HCT116 (cell line): ENCODE measurements at regions not wholly inside any gene's neighbourhood (a gene's known extent, or its start where the extent isn't known, plus 50 kb on each side); places are given as distances from the start of the nearest gene placed in this dataset.

Source experiments
- ATAC-seq: fragments of 200-7000 bp; cut with Tn5 transposase; 2 replicates; pipeline ENCODE4 v1.9.1; 2020; ENCODE audit warnings: mild to moderate bottlenecking, moderate library complexity
- BruUV-seq: library from RNA; stranded (reverse); fragments of 400-500 nt; replicated peaks from 2 replicates; lab custom pipeline; 2021; lab: Mats Ljungman, UMichigan
- CTCF ChIA-PET: fragments of 300-600 bp; sonication (Branson Sonifier 250); formaldehyde crosslinking; loops from one replicate; lab custom pipeline; 2021; ENCODE audit warnings: antibody characterized with exemption; lab: Charles Lee
- POLR2A ChIA-PET: fragments of 300-600, 350-600 bp; sonication (Branson Sonifier 250); formaldehyde crosslinking; loops from one replicate; lab custom pipeline; 2021; ENCODE audit warnings: antibody characterized with exemption; lab: Charles Lee
- RAD21 ChIA-PET, 2 experiments: fragments of 300-600 bp; sonication (Branson Sonifier 250); formaldehyde crosslinking; loops; one replicate each; lab custom pipeline; 2023; ENCODE audit warnings: low total read pairs in 2 of 2; ENCODE audit not compliant: uncharacterized antibody in 2 of 2, unreplicated experiment in 2 of 2, low non-redundant PET in 1 of 2; lab: Charles Lee
- DNase-seq: peaks from one replicate; pipeline ENCODE4 v3.0.0-alpha.2; 2010; ENCODE audit warnings: low read depth, low spot score
- H2AFZ ChIP-seq: fragments of 200-600 bp; shearing (Covaris generic), sonication (generic); 2 replicates; pipeline ENCODE4 v1.6.1; 2017; ENCODE audit warnings: low read depth, mixed run types, mixed read lengths, antibody characterized with exemption, low read length; ENCODE audit not compliant: poor library complexity, severe bottlenecking
- H3K27ac ChIP-seq: 2 replicates; pipeline ENCODE4 v1.5.1; 2012; ENCODE audit warnings: low read depth, low read length
- H3K27me3 ChIP-seq: fragments of 200-600 bp; sonication (generic); 2 replicates; pipeline ENCODE4 v1.6.1; 2016; ENCODE audit warnings: mixed run types, low read length, mixed read lengths; ENCODE audit not compliant: insufficient read depth
- H3K36me3 ChIP-seq, 2 experiments: fragments of 200-500 bp in 1 of 2; fragments of 200-600 bp in 1 of 2; sonication (Bioruptor generic) in 1 of 2; sonication (generic) in 1 of 2; 2 replicates each; pipeline versions ENCODE4 v1.5.1 to v1.6.1; 2014 to 2016; ENCODE audit warnings: low read length in 2 of 2, inconsistent platforms in 1 of 2, mixed read lengths in 1 of 2, mixed run types in 1 of 2; ENCODE audit not compliant: insufficient read depth in 2 of 2, control insufficient read depth in 1 of 2
- H3K4me1 ChIP-seq, 2 experiments: fragments of 200-600 bp in 1 of 2; sonication (generic) in 1 of 2; 2 replicates each; pipeline versions ENCODE4 v1.5.1 to v1.6.1; 2012 to 2017; ENCODE audit warnings: low read length in 2 of 2, inconsistent platforms in 1 of 2, mild to moderate bottlenecking in 1 of 2, mixed read lengths in 1 of 2, mixed run types in 1 of 2, moderate library complexity in 1 of 2; ENCODE audit not compliant: insufficient read depth in 2 of 2, control insufficient read depth in 1 of 2
- H3K4me2 ChIP-seq: fragments of 200-600 bp; sonication (generic); 2 replicates; pipeline ENCODE4 v1.6.1; 2017; ENCODE audit warnings: mixed run types, low read length, mixed read lengths
- H3K4me3 ChIP-seq, 2 experiments: fragments of 200-600 bp in 1 of 2; sonication (generic) in 1 of 2; replicated peaks in 1 of 2; 2 replicates each; pipeline ENCODE4 v1.5.1; 2011 to 2016; ENCODE audit warnings: low read length in 2 of 2, control low read depth in 1 of 2, low read depth in 1 of 2, mild to moderate bottlenecking in 1 of 2, mixed read lengths in 1 of 2, mixed run types in 1 of 2
- H3K79me2 ChIP-seq: fragments of 200-600 bp; sonication (generic); 2 replicates; pipeline ENCODE4 v1.6.1; 2017; ENCODE audit warnings: mild to moderate bottlenecking, mixed run types, low read length, moderate library complexity, mixed read lengths; ENCODE audit not compliant: insufficient read depth
- H3K9ac ChIP-seq: fragments of 200-600 bp; sonication (generic); 2 replicates; pipeline ENCODE4 v1.6.1; 2016; ENCODE audit warnings: low read length, mixed read lengths
- H3K9me2 ChIP-seq: fragments of 200-600 bp; sonication (generic), shearing (Covaris generic); 2 replicates; pipeline ENCODE4 v1.6.1; 2017; ENCODE audit warnings: mixed run types, mild to moderate bottlenecking, moderate library complexity; ENCODE audit not compliant: insufficient read depth
- H3K9me3 ChIP-seq, 2 experiments: fragments of 200-500 bp in 1 of 2; fragments of 200-600 bp in 1 of 2; sonication (Bioruptor generic) in 1 of 2; sonication (generic) in 1 of 2; 2 replicates each; pipeline ENCODE4 v1.6.1; 2014 to 2017; ENCODE audit warnings: low read length in 2 of 2, mixed read lengths in 2 of 2, inconsistent platforms in 1 of 2, low read depth in 1 of 2, mild to moderate bottlenecking in 1 of 2, mixed run types in 1 of 2, moderate library complexity in 1 of 2; ENCODE audit not compliant: control insufficient read depth in 1 of 2, insufficient read depth in 1 of 2
- H4K20me1 ChIP-seq: fragments of 200-600 bp; sonication (generic), shearing (Covaris generic); 2 replicates; pipeline ENCODE4 v1.6.1; 2017; ENCODE audit warnings: mixed run types, mild to moderate bottlenecking, moderate library complexity; ENCODE audit not compliant: insufficient read depth
- ATF3 ChIP-seq: IDR thresholded peaks from 2 replicates; pipeline ENCODE4 v1.6.1; 2012
- CBX3 ChIP-seq: IDR thresholded peaks from 2 replicates; pipeline ENCODE4 v1.6.1; 2012; ENCODE audit warnings: low read depth
- CEBPB ChIP-seq: IDR thresholded peaks from 2 replicates; pipeline ENCODE4 v1.6.1; 2012; ENCODE audit warnings: low read depth
- EGR1 ChIP-seq: IDR thresholded peaks from 2 replicates; pipeline ENCODE4 v1.6.1; 2012; ENCODE audit warnings: low read depth
- ELF1 ChIP-seq: IDR thresholded peaks from 2 replicates; pipeline ENCODE4 v1.6.1; 2012; ENCODE audit warnings: low read depth, borderline replicate concordance
- JUND ChIP-seq: IDR thresholded peaks from 2 replicates; pipeline ENCODE4 v1.6.1; 2012
- RAD21 ChIP-seq: IDR thresholded peaks from 2 replicates; pipeline ENCODE4 v1.6.1; 2012; ENCODE audit warnings: low read depth, mild to moderate bottlenecking
- REST ChIP-seq: IDR thresholded peaks from 2 replicates; pipeline ENCODE4 v1.6.1; 2012; ENCODE audit warnings: low read depth
- SP1 ChIP-seq: IDR thresholded peaks from 2 replicates; pipeline ENCODE4 v1.6.1; 2012; ENCODE audit warnings: low read depth
- TCF7L2 ChIP-seq: IDR thresholded peaks from 2 replicates; pipeline ENCODE4 v1.7.0; 2011; ENCODE audit warnings: borderline replicate concordance, inconsistent platforms; ENCODE audit not compliant: insufficient read depth, insufficient read length; ENCODE audit errors: extremely low read depth
- ZFX ChIP-seq: fragments of 450-650 bp; IDR thresholded peaks from 2 replicates; pipeline ENCODE4 v1.6.1; 2017
- ZNF274 ChIP-seq: fragments of 200-500 bp; sonication (Bioruptor generic); IDR thresholded peaks from 2 replicates; pipeline ENCODE4 v1.6.1; 2014; ENCODE audit warnings: mild to moderate bottlenecking, low read depth, low read length, inconsistent platforms
- intact Hi-C: fragments of 100-400 bp; cut with micrococcal nuclease; formaldehyde crosslinking; loops from 2 replicates; pipeline ENCODE4 v1.10.0; 2022

- Histone ChIP-seq H3K9me2 (no peaks in the 10 kb centered on the region), H3K27me3 (no peaks in the 10 kb centered on the region), H3K9me3 (peaks cover 14 to 30% of the 10 kb centered on the region in 2 experiments; a peak in 2 of 4 replicates), H2AFZ (no peak overlapping the region), H3K36me3 (no peaks in the 10 kb centered on the region), H3K27ac (no peak overlapping the region), H3K4me1 (no peaks in the 10 kb centered on the region), H3K9ac (no peak overlapping the region), H3K4me3 (no peak overlapping the region), H4K20me1 (no peaks in the 10 kb centered on the region), H3K4me2 (no peak overlapping the region), H3K79me2 (no peaks in the 10 kb centered on the region)
- intact Hi-C loops = no loop called here
- ChIA-PET CTCF (no interaction called here), POLR2A (no interaction called here), RAD21 (no interaction called here)
- ATAC-seq (no peak), DNase-seq (no peak)
- no TSS peak for BruUV-seq
- TF ChIP-seq RAD21 = no peak
- no peak for TF ChIP-seq ATF3
- TF ChIP-seq ELF1 = no peak
- TF ChIP-seq EGR1 = no peak
- TF ChIP-seq ZFX = no peak
- no peak for TF ChIP-seq ZNF274
- no peak for TF ChIP-seq CEBPB
- no peak for TF ChIP-seq CBX3
- no peak for TF ChIP-seq JUND
- TF ChIP-seq TCF7L2 = no peak
- no peak for TF ChIP-seq REST
- no peak for TF ChIP-seq SP1
Observed at GRCh38 chr20:55777641-55778040, 227.7 kb downstream of the CBLN4 start.
